ENCODE measurements at regions not wholly inside any gene's neighbourhood (a gene's known extent, or its start where the extent isn't known, plus 50 kb on each side); places are given as distances from the start of the nearest gene placed in this dataset.

- no peak overlapping the region for H3K9ac ChIP-seq (ENCODE audit: low read length)
- H3K27ac ChIP-seq (ENCODE audit: low read depth, low read length): no peak overlapping the region
- H2AK5ac ChIP-seq (ENCODE audit: low read length): no peak overlapping the region
- no peak overlapping the region for H3K14ac ChIP-seq (ENCODE audit: low read length)
- H2AFZ ChIP-seq (ENCODE audit: insufficient read depth, low read length, poor library complexity): no peak overlapping the region
- H3K4me2 ChIP-seq (ENCODE audit: low read length): no peak overlapping the region
- H3K79me2 ChIP-seq (ENCODE audit: control insufficient read depth, insufficient read depth, low read length, poor library complexity): no peaks in the 10 kb centered on the region
- H3K9me3 ChIP-seq (ENCODE audit: insufficient read depth, low read depth, low read length): no peaks in the 10 kb centered on the region
- no peak overlapping the region for H3K18ac ChIP-seq (ENCODE audit: low read length)
- no peak overlapping the region for H2BK120ac ChIP-seq (ENCODE audit: insufficient read depth, low read length, poor library complexity)
- no peak overlapping the region for H4K12ac ChIP-seq (ENCODE audit: low read depth, low read length)
- H3K36me3 ChIP-seq (ENCODE audit: control insufficient read depth in 1 of 2, insufficient read depth in 2 of 2, low read length in 2 of 2): no peaks in the 10 kb centered on the region
- H4K8ac ChIP-seq (ENCODE audit: low read depth, low read length): no peak overlapping the region
- H4K91ac ChIP-seq (ENCODE audit: low read depth, low read length): no peak overlapping the region
- no peaks in the 10 kb centered on the region for H3K79me1 ChIP-seq (ENCODE audit: low read length)
- no peak overlapping the region for H3K4ac ChIP-seq (ENCODE audit: low read depth, low read length)
- no peak overlapping the region for H2BK5ac ChIP-seq (ENCODE audit: low read depth, low read length, poor library complexity)
- no peak overlapping the region for H3K23ac ChIP-seq (ENCODE audit: low read length)
- WGBS (ENCODE audit: extremely low coverage, insufficient coverage, insufficient read length): no CpG with 5 or more reads among the region's 4 CpGs
- H3K27me3 ChIP-seq (ENCODE audit: insufficient read depth, low read length): no peaks in the 10 kb centered on the region
- peaks cover 0 to 2% of the 10 kb centered on the region in 2 experiments for H3K4me1 ChIP-seq (ENCODE audit: control insufficient read depth in 1 of 2, insufficient read depth in 2 of 2, low read length in 2 of 2)
- H3K4me3 ChIP-seq (ENCODE audit: low read depth, low read length): no peak overlapping the region
- H2BK12ac ChIP-seq (ENCODE audit: low read length): no peak overlapping the region
- DNase-seq: no peak
Measured at GRCh38 chr18:46311491-46311890, 207.3 kb downstream of the HAUS1 start.

GRCh38 chr18:46312221-46312620, 208.0 kb downstream of the HAUS1 start:
- no CpG with 5 or more reads among the region's 6 CpGs for WGBS (ENCODE audit: extremely low coverage, insufficient coverage, insufficient read length)
- H3K27me3 ChIP-seq (ENCODE audit: insufficient read depth, low read length): no peaks in the 10 kb centered on the region

GRCh38 chr18:46313521-46313920, 209.3 kb downstream of the HAUS1 start:
- no CpG with 5 or more reads among the region's 6 CpGs for WGBS (ENCODE audit: extremely low coverage, insufficient coverage, insufficient read length)
- no peaks in the 10 kb centered on the region for H3K79me1 ChIP-seq (ENCODE audit: low read length)
- H3K9me3 ChIP-seq (ENCODE audit: insufficient read depth, low read depth, low read length): no peaks in the 10 kb centered on the region
- H3K23ac ChIP-seq (ENCODE audit: low read length): no peak overlapping the region
- no peak overlapping the region for H3K4me3 ChIP-seq (ENCODE audit: low read depth, low read length)
- H3K27me3 ChIP-seq (ENCODE audit: insufficient read depth, low read length): no peaks in the 10 kb centered on the region
- H3K4me1 ChIP-seq (ENCODE audit: control insufficient read depth in 1 of 2, insufficient read depth in 2 of 2, low read length in 2 of 2): peaks cover 0 to 2% of the 10 kb centered on the region in 2 experiments
- no peak for DNase-seq
- no peak overlapping the region for H3K4ac ChIP-seq (ENCODE audit: low read depth, low read length)
- no peak overlapping the region for H2AK5ac ChIP-seq (ENCODE audit: low read length)
- no peak overlapping the region for H3K9ac ChIP-seq (ENCODE audit: low read length)
- H3K4me2 ChIP-seq (ENCODE audit: low read length): no peak overlapping the region
- no peak overlapping the region for H3K14ac ChIP-seq (ENCODE audit: low read length)
- no peak overlapping the region for H2BK5ac ChIP-seq (ENCODE audit: low read depth, low read length, poor library complexity)
- no peaks in the 10 kb centered on the region for H3K79me2 ChIP-seq (ENCODE audit: control insufficient read depth, insufficient read depth, low read length, poor library complexity)
- H4K91ac ChIP-seq (ENCODE audit: low read depth, low read length): no peak overlapping the region
- no peak overlapping the region for H2BK12ac ChIP-seq (ENCODE audit: low read length)
- H3K27ac ChIP-seq (ENCODE audit: low read depth, low read length): no peak overlapping the region
- H4K12ac ChIP-seq (ENCODE audit: low read depth, low read length): no peak overlapping the region
- H3K18ac ChIP-seq (ENCODE audit: low read length): no peak overlapping the region
- no peaks in the 10 kb centered on the region for H3K36me3 ChIP-seq (ENCODE audit: control insufficient read depth in 1 of 2, insufficient read depth in 2 of 2, low read length in 2 of 2)
- H2BK120ac ChIP-seq (ENCODE audit: insufficient read depth, low read length, poor library complexity): no peak overlapping the region
- H4K8ac ChIP-seq (ENCODE audit: low read depth, low read length): no peak overlapping the region
- H2AFZ ChIP-seq (ENCODE audit: insufficient read depth, low read length, poor library complexity): no peak overlapping the region

More at GRCh38 chr18:46312221-46312620, 208.0 kb downstream of the HAUS1 start:
- no peak overlapping the region for H3K18ac ChIP-seq (ENCODE audit: low read length)
- H3K4ac ChIP-seq (ENCODE audit: low read depth, low read length): no peak overlapping the region
- H3K79me2 ChIP-seq (ENCODE audit: control insufficient read depth, insufficient read depth, low read length, poor library complexity): no peaks in the 10 kb centered on the region
- no peak overlapping the region for H2AK5ac ChIP-seq (ENCODE audit: low read length)
- no peak overlapping the region for H4K91ac ChIP-seq (ENCODE audit: low read depth, low read length)
- no peaks in the 10 kb centered on the region for H3K36me3 ChIP-seq (ENCODE audit: control insufficient read depth in 1 of 2, insufficient read depth in 2 of 2, low read length in 2 of 2)
- no peak overlapping the region for H3K4me2 ChIP-seq (ENCODE audit: low read length)
- no peak overlapping the region for H4K8ac ChIP-seq (ENCODE audit: low read depth, low read length)
- H3K27ac ChIP-seq (ENCODE audit: low read depth, low read length): no peak overlapping the region
- no peak overlapping the region for H2AFZ ChIP-seq (ENCODE audit: insufficient read depth, low read length, poor library complexity)
- H3K9me3 ChIP-seq (ENCODE audit: insufficient read depth, low read depth, low read length): no peaks in the 10 kb centered on the region
- peaks cover 0 to 2% of the 10 kb centered on the region in 2 experiments for H3K4me1 ChIP-seq (ENCODE audit: control insufficient read depth in 1 of 2, insufficient read depth in 2 of 2, low read length in 2 of 2)
- DNase-seq: no peak
- H3K4me3 ChIP-seq (ENCODE audit: low read depth, low read length): no peak overlapping the region
- H2BK5ac ChIP-seq (ENCODE audit: low read depth, low read length, poor library complexity): no peak overlapping the region
- H2BK12ac ChIP-seq (ENCODE audit: low read length): no peak overlapping the region
- no peak overlapping the region for H4K12ac ChIP-seq (ENCODE audit: low read depth, low read length)
- no peak overlapping the region for H3K14ac ChIP-seq (ENCODE audit: low read length)
- H3K79me1 ChIP-seq (ENCODE audit: low read length): no peaks in the 10 kb centered on the region
- H2BK120ac ChIP-seq (ENCODE audit: insufficient read depth, low read length, poor library complexity): no peak overlapping the region
- no peak overlapping the region for H3K23ac ChIP-seq (ENCODE audit: low read length)
- no peak overlapping the region for H3K9ac ChIP-seq (ENCODE audit: low read length)

- Histone ChIP-seq H3K9me3 (ENCODE audit: insufficient read depth, low read depth, low read length) (no peaks in the 10 kb centered on the region), H4K8ac (ENCODE audit: low read depth, low read length) (no peak overlapping the region), H3K4me1 (ENCODE audit: control insufficient read depth in 1 of 2, insufficient read depth in 2 of 2, low read length in 2 of 2) (peaks cover 0 to 2% of the 10 kb centered on the region in 2 experiments), H3K79me2 (ENCODE audit: control insufficient read depth, insufficient read depth, low read length, poor library complexity) (no peaks in the 10 kb centered on the region), H2AK5ac (ENCODE audit: low read length) (no peak overlapping the region), H3K14ac (ENCODE audit: low read length) (no peak overlapping the region), H4K91ac (ENCODE audit: low read depth, low read length) (no peak overlapping the region), H3K4me2 (ENCODE audit: low read length) (no peak overlapping the region), H2BK12ac (ENCODE audit: low read length) (no peak overlapping the region), H3K4ac (ENCODE audit: low read depth, low read length) (no peak overlapping the region), H3K23ac (ENCODE audit: low read length) (no peak overlapping the region), H3K9ac (ENCODE audit: low read length) (no peak overlapping the region), H3K18ac (ENCODE audit: low read length) (no peak overlapping the region), H2BK5ac (ENCODE audit: low read depth, low read length, poor library complexity) (no peak overlapping the region), H3K27ac (ENCODE audit: low read depth, low read length) (no peak overlapping the region), H3K27me3 (ENCODE audit: insufficient read depth, low read length) (no peaks in the 10 kb centered on the region), H2AFZ (ENCODE audit: insufficient read depth, low read length, poor library complexity) (no peak overlapping the region), H2BK120ac (ENCODE audit: insufficient read depth, low read length, poor library complexity) (no peak overlapping the region), H3K4me3 (ENCODE audit: low read depth, low read length) (no peak overlapping the region), H3K36me3 (ENCODE audit: control insufficient read depth in 1 of 2, insufficient read depth in 2 of 2, low read length in 2 of 2) (no peaks in the 10 kb centered on the region), H4K12ac (ENCODE audit: low read depth, low read length) (no peak overlapping the region), H3K79me1 (ENCODE audit: low read length) (no peaks in the 10 kb centered on the region)
- DNase-seq: no peak
- WGBS (ENCODE audit: extremely low coverage, insufficient coverage, insufficient read length): no CpG with 5 or more reads among the region's 7 CpGs
Measured at GRCh38 chr18:46314011-46314410, 209.8 kb downstream of the HAUS1 start.
